Left lobe of liver (tissue), 2 donors: ENCODE measurements at regions not wholly inside any gene's neighbourhood (a gene's known extent, or its start where the extent isn't known, plus 50 kb on each side); places are given as distances from the start of the nearest gene placed in this dataset.

Experiments
- ATAC-seq: fragments of 200-7000 bp; cut with Tn5 transposase; one replicate; pipeline ENCODE4 v1.9.1; 2020; ENCODE audit warnings: mild to moderate bottlenecking, moderate library complexity
- DNase-seq: peaks from one replicate; pipeline ENCODE4 v3.0.0-alpha.2; 2020; ENCODE audit warnings: low spot score
- donor health status: DM: no; HTN: no; CAD: no; lungs with moderate emphysema.
- donor health status: DM: no; HTN: yes; CAD: no.

DNA sequence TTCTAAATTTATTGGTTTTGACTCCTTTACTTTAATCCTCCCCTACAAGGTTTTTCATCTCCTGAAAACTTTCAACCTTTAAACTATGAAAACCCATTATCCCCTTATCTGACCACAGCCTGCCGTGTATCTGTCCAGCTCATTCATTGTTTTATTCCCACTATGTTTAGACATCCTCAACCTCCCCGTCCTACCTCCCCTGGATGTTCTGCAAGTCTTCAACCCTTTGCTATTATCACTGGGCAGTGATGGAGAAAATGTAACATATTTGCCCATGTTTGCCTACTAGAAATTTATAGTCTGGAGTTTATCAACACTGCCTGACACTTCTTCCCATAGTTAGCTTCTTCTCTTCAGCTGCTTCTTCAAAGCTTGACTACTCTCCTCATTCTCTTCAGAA is 483.4 kb downstream of the PRKD1 start:
- ATAC-seq (no peak), DNase-seq (no peak)

DNA sequence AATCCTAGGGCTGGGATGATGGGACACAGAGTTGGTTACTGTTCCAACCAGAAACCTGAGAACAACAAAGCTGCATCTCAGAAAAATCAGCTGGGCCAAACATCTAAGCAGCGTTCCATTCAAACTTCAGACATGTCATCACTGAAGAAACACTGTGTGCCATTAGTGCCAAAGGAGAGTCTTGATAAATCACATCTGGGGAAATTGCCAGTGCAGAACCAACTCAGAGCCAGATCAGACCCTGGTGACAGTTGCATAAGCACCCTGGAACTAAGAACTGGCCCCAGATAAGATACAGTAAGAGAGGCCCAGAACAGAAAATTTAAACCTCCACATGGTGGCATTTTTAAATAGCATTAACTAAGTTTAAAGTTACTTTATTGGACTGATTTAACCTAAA is 482.8 kb downstream of the PRKD1 start:
- DNase-seq (no peak), ATAC-seq (no peak)

DNA sequence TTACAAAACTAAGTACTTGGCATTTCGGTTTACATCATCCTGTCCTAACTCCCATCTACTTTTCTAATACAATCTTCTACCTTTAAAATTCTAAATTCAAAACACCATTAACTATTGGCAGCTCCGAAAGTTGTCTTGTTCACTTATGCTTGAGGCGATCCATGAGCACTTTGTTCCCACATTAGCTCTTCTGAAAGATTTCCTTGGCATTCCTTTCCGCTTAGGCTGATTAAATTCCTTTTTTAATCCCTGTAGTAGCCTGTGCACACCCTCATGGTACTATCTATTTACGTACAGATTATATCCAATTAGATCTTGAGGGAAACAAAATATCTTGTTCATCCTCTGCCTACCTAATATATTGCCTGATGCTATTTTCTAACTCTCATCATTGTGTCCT is 480.7 kb downstream of the PRKD1 start:
- ATAC-seq (no peak), DNase-seq (no peak)

DNA sequence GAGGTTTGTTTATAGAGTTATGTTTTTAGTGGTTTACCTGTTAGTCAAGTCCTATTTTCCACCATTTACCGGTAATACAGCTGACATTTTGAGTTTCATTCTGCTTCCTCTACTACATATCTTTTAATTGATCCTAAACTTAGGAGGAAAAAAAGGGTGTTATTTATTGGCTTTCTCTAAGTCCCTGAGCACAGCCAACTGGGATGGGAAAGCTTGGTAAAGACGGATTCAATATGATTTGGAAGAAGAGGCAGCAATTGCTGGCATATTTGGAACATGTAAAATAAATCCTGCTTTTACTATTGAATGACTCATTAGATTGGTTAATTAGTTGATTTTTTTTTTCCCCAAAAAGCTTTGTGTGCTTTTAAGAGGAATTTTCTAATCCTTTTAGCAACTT is 475.7 kb downstream of the PRKD1 start:
- no peak for DNase-seq
- no peak for ATAC-seq

DNA sequence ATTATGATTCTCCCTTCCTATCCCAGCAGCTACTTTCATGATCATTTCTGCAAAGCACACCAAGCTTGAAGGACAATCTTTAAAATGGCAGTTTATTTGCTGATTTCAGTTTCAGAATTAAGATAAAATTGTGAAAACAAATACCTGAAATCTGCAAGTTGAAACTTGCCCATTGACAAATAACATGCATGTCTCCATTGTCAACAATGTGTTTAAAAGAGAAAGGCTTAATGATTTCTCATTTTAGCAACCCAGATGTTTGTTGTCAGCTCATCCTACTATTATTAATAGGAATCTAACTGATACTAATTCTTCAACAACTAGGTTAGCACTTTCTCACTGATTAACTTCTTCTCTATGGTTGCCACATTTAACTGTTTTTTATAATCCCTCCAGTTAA is 474.6 kb downstream of the PRKD1 start:
- no peak for DNase-seq
- no peak for ATAC-seq

DNA sequence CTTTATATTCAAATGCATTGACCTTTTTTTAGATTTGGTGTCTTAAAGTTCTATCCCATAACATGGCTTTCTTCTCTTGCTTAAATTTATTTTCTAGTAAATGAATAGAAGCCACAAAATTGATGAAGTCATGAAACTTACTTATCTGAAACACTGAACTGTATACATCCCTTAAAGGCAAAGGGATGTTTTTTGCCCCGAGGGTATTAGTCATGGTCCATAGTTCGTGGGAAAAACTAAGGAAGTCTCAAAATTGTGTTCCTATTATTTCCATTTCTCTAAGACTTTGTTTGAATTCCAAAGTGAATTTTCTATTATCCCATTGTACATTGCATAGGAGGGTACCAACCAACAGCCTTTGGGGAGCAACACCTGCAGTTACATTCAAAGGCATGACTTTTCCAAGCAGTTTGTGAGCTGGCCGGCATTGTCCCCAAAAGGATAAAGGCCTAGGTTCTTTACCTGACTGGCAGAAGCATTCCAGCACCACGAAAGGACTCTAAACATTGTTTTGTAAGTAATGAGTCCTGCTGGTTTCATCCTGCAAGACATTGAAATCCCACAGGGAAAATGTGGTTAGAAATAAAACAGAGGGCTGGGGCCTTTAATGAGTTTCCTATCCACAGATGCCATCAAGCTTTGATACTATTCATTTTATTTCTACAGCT is 473.5 kb downstream of the PRKD1 start:
- no peak for DNase-seq
- ATAC-seq: no peak

DNA sequence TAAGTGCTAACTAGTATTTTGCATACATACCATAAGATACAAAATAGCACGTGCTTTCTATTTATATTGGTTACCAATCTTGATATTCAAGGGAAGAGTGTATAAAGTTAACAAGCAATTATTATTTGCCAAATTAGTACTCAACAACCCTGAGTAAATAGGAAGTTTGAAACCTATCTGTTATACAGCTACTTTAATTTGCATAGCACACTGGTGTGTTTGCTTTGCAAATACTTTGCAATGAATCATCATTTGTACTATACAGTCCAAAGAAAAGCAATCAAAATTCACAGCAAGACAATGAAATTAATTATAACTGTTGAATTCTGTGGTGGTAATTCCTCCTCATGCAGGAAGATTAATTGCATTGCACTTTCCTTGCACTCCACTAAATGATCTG is 469.1 kb downstream of the PRKD1 start:
- DNase-seq: no peak
- no peak for ATAC-seq

DNA sequence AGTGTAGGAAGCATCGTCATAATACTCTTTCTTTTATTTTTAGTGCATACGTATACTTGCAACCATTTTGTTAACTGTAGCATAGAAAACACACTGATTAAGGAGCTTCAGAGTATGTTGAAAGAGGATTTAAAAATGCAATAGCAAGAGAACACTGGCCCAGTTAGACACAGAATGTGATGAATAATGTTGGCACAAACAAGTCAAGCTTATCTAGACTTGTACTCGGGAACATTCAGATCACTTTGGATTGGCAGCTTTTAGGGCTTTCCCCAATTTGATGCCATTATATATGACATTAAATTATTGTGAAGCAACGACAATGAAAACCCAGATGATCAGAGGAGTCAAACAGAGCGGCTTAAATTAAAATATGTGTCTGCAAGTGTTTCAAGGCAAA is 468.1 kb downstream of the PRKD1 start:
- ATAC-seq (no peak), DNase-seq (no peak)

DNA sequence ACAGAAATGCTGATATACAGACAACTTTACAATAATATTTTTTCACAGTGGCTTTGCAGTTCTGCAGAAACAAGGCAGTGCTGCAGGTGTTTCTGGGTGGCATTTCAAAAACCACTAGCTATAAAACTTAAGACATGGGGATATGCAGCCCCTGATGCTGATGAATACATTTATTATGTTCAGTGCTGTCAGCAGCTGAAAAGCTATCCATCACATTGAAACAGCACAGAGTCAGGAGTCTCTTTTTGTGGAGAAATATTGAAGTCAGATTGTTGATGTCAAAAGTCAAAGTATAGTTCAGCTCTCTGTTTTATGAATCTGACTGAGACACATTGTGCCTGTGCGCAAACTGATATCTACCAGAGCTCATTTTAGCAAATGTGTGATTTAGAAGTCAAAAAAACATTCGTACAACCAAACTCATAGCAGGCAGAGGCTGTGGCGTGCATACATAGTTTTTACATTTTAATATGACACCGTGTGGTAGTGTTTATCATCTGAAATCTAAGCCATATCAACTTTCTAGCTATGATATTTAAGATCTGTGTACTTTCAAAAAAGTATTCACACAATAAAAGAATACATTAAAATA is 467.6 kb downstream of the PRKD1 start:
- no peak for DNase-seq
- no peak for ATAC-seq

DNA sequence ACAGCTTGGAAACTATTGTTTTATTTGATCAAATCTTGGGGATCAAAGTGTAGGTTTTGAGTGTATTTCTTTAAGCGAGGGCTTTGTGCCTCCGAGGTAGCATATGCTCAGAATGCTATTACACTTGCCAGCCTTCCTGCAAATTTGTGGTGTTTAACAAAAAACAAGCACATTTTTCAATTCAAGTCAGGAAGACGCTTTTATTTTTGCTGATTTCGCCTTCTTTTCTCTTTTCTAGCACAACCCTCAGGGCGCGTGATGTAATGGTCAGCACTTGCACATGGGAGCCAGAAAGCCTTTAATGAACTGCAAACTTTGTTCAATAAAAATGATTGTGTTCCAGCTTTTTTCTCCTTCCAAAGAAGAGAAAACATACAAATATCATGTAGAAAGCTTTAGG is 466.5 kb downstream of the PRKD1 start:
- no peak for ATAC-seq

DNA sequence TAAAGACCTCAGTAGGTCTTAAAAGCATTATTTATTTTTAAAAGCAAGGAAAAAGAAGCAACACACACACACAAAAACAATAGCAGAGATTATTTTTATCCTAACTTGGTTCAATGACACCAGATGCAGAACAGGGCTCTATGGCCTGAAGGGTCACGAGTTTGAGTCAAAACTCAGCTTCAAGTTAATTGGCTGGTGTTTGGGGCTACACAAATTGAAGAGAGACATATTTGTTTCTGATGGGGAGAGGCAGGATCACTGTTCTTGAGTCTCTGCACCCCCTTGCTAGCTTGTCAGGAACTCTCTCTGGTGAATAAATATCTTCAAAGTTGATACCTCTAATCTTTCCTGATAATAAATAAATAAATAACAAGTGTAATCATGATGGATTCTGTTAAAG is 466.1 kb downstream of the PRKD1 start:
- no peak for DNase-seq
- ATAC-seq: no peak

More for the DNA sequence above, 466.5 kb downstream of the PRKD1 start:
- DNase-seq: no peak

DNA sequence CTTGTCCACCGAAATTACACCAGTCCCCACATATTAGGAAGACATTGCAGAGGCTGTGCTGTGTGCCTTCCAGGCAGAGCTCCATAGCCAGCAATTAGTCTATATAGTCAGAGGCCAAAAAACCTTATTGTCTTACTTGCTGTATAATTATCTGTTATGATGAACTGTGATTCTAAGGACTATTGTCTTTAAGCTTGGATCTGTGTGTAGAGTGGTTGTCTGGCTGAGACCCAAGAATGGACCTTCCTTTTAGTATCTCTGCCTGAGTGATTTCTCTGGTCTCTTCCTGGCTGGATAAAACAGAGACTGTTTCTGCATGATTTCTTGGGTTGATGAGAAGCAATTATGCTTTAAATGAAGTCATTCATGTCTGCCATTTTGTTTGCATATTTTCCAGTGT is 465.3 kb downstream of the PRKD1 start:
- ATAC-seq (no peak), DNase-seq (no peak)

DNA sequence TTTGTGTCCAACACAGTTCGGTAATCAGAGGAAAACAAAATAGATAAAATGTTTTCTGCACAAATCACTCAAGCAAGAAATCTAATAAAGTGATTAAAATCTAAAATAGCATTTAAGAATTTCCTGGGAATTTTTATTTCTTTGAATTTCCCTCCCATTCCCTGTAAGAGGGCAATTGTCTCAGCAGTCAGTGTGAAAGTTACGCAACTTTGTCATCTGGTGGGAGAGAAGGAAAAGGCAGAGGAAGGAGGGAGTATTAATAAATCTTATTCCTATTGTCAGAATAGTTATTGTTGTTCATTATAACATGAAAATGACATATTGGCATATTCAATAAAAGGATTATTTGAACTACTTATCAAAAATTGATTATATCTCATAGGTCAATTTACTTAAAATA is 464.9 kb downstream of the PRKD1 start:
- no peak for DNase-seq
- ATAC-seq: no peak

DNA sequence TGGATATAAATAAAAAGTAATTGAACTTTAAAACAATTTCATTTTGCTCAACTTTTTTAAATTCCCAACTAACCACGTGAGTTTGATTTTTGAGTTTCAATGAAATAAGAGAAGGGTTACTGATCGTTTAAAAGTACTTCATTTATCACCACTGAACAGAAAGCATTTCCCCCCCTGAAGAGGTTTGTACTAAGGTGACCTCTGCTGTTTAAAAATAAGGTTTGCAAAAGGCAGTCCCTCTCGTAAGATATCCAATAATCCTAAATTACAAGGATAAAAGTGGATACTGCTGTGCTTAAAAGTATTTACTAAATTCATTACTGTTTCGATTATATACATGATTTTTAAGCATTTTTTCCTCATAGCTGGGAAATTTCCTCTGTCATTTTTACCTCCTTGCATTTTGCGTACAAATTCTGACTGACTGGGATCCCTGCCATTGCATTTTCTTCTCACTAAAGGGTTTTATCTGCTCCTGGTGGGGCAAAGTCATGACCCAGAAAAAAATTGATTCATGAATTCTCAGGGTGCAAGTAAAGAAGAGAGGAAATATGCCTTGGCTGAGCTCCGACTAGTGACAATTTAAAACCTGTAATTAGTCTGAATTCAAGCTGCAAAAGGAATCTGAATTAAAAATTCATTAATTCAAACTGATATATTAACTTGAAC is 463.8 kb downstream of the PRKD1 start:
- ATAC-seq (no peak), DNase-seq (no peak)

DNA sequence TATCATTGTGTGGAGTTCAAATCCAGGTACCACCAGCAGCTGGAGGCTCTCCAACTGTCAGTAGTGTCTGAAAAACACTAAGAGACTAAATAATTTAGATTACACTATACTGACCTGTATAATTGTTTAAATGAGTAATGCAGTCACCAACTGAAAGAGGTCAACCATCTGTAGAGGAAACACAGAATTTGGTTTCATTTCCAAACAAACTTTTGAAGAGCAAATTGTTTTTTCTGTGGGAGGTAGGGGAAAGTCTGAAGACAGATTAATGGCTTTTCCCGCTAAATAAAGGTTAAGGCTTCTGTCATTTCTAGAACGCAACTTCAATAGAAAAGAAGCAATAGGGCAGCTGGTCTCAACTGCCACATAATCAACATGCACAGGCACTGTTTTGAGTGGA is 462.6 kb downstream of the PRKD1 start:
- ATAC-seq (no peak), DNase-seq (no peak)

DNA sequence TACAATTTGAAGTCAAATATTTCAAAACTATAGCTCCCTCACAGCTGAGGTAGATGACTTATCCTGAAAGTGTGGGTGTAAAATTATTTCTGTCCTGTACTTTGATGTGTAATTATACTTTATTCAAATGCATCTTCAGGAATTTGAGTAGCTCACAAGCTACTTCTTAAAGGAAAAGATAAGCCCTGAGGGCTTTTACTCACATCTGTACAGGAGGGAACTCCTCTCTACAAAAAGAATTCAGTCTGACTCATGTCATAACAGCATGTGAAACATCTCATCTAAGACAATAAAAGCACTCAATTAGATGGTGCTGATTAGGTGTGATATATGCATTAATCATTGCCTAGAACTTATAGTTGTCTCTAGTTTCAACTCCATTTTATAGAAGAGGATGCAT is 452.0 kb downstream of the PRKD1 start:
- ATAC-seq: no peak
- no peak for DNase-seq

DNA sequence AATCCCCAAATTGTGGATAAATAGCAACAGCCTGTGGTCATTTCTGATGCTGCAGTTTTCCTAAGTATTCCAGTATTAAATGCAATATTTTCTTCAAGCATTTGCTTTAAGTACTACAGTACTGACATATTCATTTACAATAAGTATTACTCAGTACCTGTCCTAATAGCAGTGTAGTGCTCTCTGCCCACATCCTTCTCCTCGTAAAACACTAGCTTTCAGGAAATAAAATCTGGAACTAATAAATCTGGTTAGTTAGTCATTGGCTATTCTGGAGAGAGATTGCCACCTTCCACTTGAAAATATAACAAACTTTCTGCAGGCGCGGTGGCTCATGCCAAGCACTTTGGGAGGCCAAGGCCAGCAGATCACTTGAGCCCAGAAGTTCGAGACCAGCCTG is 441.5 kb downstream of the PRKD1 start:
- ATAC-seq (no peak), DNase-seq (no peak)

DNA sequence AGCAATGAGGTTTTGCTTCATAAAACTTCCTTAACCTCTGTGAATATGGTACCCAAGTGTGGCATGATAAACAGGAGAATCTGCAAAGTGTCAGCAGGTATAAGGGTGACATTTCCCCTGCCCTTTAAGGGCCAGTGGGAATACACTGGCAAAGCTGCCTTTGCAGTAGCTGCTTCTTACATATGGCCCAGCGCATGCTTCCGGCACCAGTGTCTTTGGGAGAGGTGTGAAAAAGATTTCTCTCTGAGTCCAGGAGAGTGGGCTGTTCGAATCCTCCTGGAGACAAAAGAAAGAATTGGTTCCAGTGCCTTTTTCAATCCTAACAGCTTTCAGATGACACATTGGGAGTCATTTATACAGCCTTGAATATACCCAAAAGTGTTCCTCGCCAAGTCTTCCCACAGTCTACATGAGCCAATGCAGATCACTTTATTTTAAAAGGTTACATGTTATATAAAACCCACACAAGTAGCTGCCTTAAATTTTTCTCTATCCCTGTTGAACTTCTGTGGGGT is 437.7 kb downstream of the PRKD1 start:
- no peak for ATAC-seq

DNA sequence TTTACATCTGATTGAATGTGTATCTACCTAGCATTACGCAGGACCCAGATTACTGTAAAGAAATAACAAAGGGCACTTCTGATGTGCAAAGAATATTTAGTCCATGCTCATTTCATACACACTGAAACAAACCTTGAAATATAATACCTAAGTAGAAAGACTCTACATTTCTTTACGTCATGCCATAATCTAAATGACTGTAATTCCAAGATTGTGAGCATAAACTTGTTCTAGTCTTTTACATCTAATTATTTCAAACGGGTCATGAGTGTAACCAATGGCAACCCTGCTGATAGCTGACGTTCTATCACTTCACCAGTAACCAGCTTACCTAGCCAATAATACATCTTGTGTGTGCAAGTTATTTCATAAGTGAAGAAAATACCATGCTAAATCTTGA is 433.8 kb downstream of the PRKD1 start:
- no peak for ATAC-seq

More for the DNA sequence above, 437.7 kb downstream of the PRKD1 start:
- DNase-seq: no peak

DNA sequence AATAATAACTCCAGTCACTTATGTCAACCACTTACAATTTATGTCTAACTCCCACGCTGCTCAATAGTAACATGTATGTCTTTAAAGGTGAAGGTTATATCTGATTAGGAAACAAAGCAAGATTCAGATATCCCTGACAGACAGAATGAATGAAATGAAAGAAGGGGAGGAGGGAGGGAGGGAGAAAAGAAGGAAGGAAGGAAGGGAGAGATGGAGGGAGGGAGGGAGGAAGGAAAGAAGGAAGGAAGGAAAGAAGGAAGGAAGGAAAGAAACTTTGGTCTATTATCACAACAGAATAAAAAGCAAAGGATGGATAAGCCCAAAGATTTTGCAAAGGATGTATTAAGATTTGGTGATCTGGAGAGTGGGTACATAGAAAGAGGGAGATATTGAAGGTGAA is 433.3 kb downstream of the PRKD1 start:
- ATAC-seq (no peak), DNase-seq (no peak)

More for the DNA sequence above, 433.8 kb downstream of the PRKD1 start:
- DNase-seq: no peak

DNA sequence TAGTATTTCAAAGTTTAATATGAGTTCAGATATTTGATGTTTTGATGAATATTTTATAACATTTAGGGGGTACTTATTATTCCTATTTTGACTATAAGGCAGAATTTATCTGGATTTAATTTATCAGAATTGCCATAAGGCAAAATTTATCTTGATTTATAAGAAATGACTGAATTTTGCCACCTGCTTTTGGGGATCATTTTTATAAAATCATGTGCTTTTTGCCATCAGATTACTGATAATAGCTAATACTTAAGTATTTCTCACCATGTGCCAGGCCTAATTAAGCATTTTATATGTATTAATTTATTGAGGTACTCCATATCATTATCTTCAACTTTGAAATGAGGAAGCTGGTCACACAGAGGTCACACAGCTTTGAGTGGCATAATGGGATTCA is 423.7 kb downstream of the PRKD1 start:
- no peak for ATAC-seq
- DNase-seq: no peak

DNA sequence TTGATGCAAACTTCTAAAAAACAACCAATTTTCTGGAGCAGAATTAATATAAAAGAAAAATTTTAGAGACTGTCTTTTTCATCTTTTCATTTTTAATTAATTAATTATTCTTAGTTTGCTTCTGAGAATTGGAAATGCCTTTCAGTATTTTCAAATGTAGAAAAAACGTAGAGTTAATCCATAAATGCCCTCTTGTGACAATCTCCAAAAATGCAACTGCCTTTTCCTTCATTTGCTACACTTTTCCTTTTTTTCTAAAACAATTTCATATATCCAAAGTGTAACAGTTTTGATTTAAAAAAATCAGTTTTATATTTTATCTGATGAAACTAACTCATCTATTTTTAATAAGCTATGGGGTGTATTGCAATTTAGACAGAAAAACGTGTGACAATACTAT is 409.3 kb downstream of the PRKD1 start:
- ATAC-seq: no peak
- no peak for DNase-seq
